Neural crest cell (in vitro differentiated cells): ENCODE measurements at regions not wholly inside any gene's neighbourhood (a gene's known extent, or its start where the extent isn't known, plus 50 kb on each side); places are given as distances from the start of the nearest gene placed in this dataset.

ENCODE experiments used
- DNase-seq: peaks from one replicate; pipeline ENCODE4 v3.0.0; 2021; ENCODE audit warnings: low read depth, mixed read lengths, low spot score
- H3K27ac Mint-ChIP-seq: one replicate; pipeline ENCODE4 v1.8.0; 2021; ENCODE audit warnings: mild to moderate bottlenecking, mixed read lengths; ENCODE audit not compliant: unreplicated experiment
- H3K27me3 Mint-ChIP-seq: 2 replicates; pipeline ENCODE4 v1.8.0; 2021; ENCODE audit warnings: low read depth, mild to moderate bottlenecking, mixed read lengths
- H3K36me3 Mint-ChIP-seq: 2 replicates; pipeline ENCODE4 v1.8.0; 2021; ENCODE audit warnings: low read depth, mild to moderate bottlenecking, mixed read lengths
- H3K4me1 Mint-ChIP-seq: 2 replicates; pipeline ENCODE4 v1.8.0; 2021; ENCODE audit warnings: mixed read lengths
- H3K4me3 Mint-ChIP-seq: one replicate; pipeline ENCODE4 v1.8.0; 2021; ENCODE audit warnings: mild to moderate bottlenecking, mixed read lengths
- H3K9me3 Mint-ChIP-seq: 2 replicates; pipeline ENCODE4 v1.8.0; 2021; ENCODE audit warnings: mixed read lengths
- TF ChIP-seq, protein P1 (sequence below): fragments of 200-600 bp; sonication (generic); conservative IDR thresholded peaks from 2 replicates; pipeline ENCODE4 v1.5.0; 2021; ENCODE audit warnings: antibody characterized with exemption, mild to moderate bottlenecking

DNA sequence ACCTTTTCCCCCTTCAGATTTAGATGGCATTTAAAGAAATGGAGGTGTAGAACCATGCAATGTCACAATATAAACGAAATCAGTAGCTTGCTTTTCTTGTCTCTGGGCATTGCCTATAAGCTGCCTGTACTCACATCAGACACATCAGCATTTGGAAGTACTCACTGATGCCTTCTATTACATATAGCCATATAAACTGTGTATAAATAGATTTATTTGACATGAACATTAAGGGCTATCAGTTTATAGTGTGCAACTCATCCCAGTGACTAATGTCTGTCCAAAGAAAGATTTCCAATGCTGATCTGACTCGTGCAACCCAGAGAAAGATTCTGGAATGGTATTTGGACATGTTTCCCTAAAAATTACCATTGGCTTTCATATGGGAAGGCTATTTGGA, 417.9 kb upstream of the MAF start:
- H3K4me3 Mint-ChIP-seq, result no peak overlapping the region
- H3K36me3 Mint-ChIP-seq, result no peaks in the 10 kb centered on the region

DNA sequence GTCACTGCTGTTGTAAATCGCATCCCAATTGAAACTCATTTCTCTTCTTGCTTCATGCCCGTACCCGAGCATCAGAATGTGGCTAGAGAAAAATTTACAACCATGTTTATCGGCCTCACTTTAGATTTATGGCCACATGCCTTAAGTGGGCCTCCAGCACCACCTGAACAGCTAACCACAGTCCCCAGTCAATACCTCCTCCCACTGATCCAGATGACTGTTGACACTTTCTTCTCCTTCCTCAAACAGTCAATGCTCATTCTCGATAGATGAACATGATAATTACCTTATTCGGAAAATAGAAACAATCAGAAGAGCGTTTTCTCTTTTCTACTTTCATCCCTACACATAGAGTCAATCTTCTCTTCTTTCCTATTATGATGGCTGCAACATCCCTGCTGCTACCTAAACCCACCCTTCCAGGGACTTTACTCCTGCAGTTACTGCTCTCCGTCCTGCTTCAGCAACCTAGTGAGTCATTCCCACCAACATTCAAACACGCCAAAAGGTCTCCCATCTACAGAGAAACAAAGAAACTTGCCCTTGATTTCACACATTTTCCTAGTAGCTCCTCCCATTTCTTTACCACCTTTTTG, 416.3 kb upstream of the MAF start:
- Mint-ChIP-seq H3K27ac (no peak overlapping the region), H3K9me3 (no peaks in the 10 kb centered on the region), H3K4me3 (no peak overlapping the region), H3K4me1 (no peaks in the 10 kb centered on the region), H3K27me3 (no peaks in the 10 kb centered on the region), H3K36me3 (no peaks in the 10 kb centered on the region)
- DNase-seq, result no peak
- TF ChIP-seq, protein P1, sequence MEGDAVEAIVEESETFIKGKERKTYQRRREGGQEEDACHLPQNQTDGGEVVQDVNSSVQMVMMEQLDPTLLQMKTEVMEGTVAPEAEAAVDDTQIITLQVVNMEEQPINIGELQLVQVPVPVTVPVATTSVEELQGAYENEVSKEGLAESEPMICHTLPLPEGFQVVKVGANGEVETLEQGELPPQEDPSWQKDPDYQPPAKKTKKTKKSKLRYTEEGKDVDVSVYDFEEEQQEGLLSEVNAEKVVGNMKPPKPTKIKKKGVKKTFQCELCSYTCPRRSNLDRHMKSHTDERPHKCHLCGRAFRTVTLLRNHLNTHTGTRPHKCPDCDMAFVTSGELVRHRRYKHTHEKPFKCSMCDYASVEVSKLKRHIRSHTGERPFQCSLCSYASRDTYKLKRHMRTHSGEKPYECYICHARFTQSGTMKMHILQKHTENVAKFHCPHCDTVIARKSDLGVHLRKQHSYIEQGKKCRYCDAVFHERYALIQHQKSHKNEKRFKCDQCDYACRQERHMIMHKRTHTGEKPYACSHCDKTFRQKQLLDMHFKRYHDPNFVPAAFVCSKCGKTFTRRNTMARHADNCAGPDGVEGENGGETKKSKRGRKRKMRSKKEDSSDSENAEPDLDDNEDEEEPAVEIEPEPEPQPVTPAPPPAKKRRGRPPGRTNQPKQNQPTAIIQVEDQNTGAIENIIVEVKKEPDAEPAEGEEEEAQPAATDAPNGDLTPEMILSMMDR, result no peak

More for the DNA sequence above, 417.9 kb upstream of the MAF start:
- Mint-ChIP-seq H3K27me3 (no peaks in the 10 kb centered on the region), H3K4me1 (peaks cover 11% of the 10 kb centered on the region), H3K27ac (no peak overlapping the region), H3K9me3 (no peaks in the 10 kb centered on the region)
- TF ChIP-seq, protein P1, result no peak
- DNase-seq, result no peak

DNA sequence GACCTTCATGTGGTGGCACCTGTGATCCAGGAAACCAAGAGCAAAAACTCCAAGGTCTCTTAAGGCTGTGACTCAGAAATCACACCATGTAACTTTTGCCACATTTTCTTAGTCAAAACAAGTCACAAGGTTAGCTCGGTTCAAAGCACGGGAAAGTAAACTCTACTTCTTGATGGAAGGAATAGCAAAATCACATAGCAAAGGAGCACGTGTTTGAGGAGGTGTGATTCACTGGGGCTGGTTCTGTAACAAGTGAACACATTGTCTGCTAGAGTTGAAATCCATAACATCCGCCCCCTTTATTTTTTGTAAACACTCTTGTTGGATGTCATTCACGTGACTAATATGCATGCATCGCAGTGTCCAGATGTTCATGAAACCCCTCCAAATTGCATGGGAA, 415.0 kb upstream of the MAF start:
- Mint-ChIP-seq H3K4me3 (no peak overlapping the region), H3K36me3 (no peaks in the 10 kb centered on the region), H3K4me1 (no peaks in the 10 kb centered on the region), H3K27ac (no peak overlapping the region), H3K27me3 (peaks cover 2% of the 10 kb centered on the region), H3K9me3 (no peaks in the 10 kb centered on the region)
- DNase-seq, result no peak
- TF ChIP-seq, protein P1, result no peak

DNA sequence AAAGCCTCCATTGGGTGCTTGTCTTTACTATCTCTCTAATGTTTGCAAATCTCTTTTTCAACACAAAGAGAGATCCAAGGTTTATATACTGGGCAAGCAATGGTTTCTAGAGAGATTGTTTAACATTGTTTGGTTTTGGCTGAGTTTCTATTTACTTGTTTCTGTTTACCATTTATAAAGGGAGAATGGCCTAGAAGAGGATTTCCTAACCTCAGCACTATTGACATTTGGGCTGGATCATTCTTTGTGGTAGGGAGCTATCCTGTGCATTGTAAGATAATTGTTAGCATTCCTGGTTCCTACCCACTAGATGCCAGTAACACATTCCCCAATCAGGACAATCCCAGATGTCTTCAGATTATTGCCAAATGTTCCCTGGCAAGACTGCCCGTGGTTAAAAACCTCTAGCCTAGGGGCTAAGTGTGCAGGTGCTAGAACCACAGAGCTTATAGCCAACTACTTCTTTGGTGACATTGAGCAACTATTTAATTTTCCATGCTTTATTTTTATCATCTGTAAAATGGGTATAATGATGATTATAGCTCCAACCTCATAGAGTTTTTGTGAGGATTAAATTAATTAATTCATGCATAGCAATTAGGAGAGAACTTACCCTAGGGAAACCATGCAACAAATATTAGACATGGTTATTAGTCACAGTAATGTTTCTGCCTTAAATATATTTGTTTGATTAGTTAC, 413.9 kb upstream of the MAF start:
- no peaks in the 10 kb centered on the region for H3K4me1 Mint-ChIP-seq
- no peaks in the 10 kb centered on the region for H3K9me3 Mint-ChIP-seq
- DNase-seq, result no peak
- no peak overlapping the region for H3K27ac Mint-ChIP-seq
- H3K36me3 Mint-ChIP-seq, result no peaks in the 10 kb centered on the region
- H3K27me3 Mint-ChIP-seq, result peaks cover 3% of the 10 kb centered on the region
- no peak overlapping the region for H3K4me3 Mint-ChIP-seq
- TF ChIP-seq, protein P1, result no peak

DNA sequence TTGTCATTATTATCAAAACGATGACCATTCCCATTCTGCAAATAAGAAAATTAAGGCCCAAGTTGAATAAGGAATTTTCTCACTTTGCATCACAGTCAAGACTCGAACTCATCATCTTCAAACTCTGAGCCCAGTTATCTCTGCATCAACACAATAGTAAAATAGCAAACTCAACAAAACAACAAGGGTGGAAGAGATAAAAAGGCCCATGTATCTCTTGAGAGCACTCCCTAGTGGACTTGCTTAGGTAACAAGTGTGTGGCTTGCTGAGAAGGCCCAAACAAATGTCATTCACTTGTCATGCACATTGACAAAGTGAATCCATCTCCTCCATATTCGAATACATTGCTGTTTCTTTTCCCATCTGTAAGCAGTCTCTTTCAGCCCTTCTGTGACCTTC, 412.0 kb upstream of the MAF start:
- H3K9me3 Mint-ChIP-seq, result no peaks in the 10 kb centered on the region
- no peaks in the 10 kb centered on the region for H3K36me3 Mint-ChIP-seq
- DNase-seq, result no peak
- no peak overlapping the region for H3K27ac Mint-ChIP-seq
- TF ChIP-seq, protein P1, result no peak
- H3K4me1 Mint-ChIP-seq, result no peaks in the 10 kb centered on the region
- H3K4me3 Mint-ChIP-seq, result no peak overlapping the region
- peaks cover 3% of the 10 kb centered on the region for H3K27me3 Mint-ChIP-seq
